ENCODE measurements at regions not wholly inside any gene's neighbourhood (a gene's known extent, or its start where the extent isn't known, plus 50 kb on each side); places are given as distances from the start of the nearest gene placed in this dataset.

- Histone ChIP-seq H3K4me3 (ENCODE audit: low read depth in 2 of 2, low read length in 2 of 2) (no peak overlapping the region), H3K9me3 (ENCODE audit: control insufficient read depth, insufficient read depth, low read depth, low read length) (no peaks in the 10 kb centered on the region), H3K36me3 (ENCODE audit: control insufficient read depth, insufficient read depth, low read length) (no peaks in the 10 kb centered on the region), H3K27me3 (ENCODE audit: control insufficient read depth, insufficient read depth, low read length) (no peaks in the 10 kb centered on the region), H3K4me1 (ENCODE audit: control insufficient read depth, insufficient read depth, low read length) (no peaks in the 10 kb centered on the region), H3K27ac (ENCODE audit: low read length) (no peak overlapping the region)
- POLR2A ChIA-PET = no interaction called here
- TF ChIP-seq, protein P1, sequence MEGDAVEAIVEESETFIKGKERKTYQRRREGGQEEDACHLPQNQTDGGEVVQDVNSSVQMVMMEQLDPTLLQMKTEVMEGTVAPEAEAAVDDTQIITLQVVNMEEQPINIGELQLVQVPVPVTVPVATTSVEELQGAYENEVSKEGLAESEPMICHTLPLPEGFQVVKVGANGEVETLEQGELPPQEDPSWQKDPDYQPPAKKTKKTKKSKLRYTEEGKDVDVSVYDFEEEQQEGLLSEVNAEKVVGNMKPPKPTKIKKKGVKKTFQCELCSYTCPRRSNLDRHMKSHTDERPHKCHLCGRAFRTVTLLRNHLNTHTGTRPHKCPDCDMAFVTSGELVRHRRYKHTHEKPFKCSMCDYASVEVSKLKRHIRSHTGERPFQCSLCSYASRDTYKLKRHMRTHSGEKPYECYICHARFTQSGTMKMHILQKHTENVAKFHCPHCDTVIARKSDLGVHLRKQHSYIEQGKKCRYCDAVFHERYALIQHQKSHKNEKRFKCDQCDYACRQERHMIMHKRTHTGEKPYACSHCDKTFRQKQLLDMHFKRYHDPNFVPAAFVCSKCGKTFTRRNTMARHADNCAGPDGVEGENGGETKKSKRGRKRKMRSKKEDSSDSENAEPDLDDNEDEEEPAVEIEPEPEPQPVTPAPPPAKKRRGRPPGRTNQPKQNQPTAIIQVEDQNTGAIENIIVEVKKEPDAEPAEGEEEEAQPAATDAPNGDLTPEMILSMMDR (IDR thresholded peaks at IDR 0.05) = no peak
- TF ChIP-seq POLR2AphosphoS5 (IDR thresholded peaks at IDR 0.05; ENCODE audit: low read depth, low read length) = no peak
- no peak for TF ChIP-seq REST (IDR thresholded peaks at IDR 0.05; ENCODE audit: insufficient read depth in 1 of 2, low read depth in 2 of 2, low read length in 1 of 2)
- no peak for TF ChIP-seq SIN3A (IDR thresholded peaks at IDR 0.05; ENCODE audit: borderline replicate concordance, insufficient read depth, low read depth, low read length)
- no peak for TF ChIP-seq TCF7L2 (IDR thresholded peaks at IDR 0.05; ENCODE audit: low read depth, low read length)
- in situ Hi-C loops (cut with HindIII; ENCODE audit: low pct_unique_long_range_greater_than_20kb, low sequenced_read_pairs) (no loop called here), intact Hi-C loops (cut with micrococcal nuclease; ENCODE audit: unreplicated experiment) (no loop called here)
- CTCF ChIA-PET = no interaction called here
- DNase-seq (ENCODE audit: low read depth, low spot score) (no peak), ATAC-seq (no peak)
- BruUV-seq (replicated peaks) = no TSS peak
Observed at GRCh38 chr16:59236804-59237458, 502.8 kb upstream of the GOT2 start.

GRCh38 chr16:59224401-59224800 is 490.3 kb upstream of the GOT2 start:
- ChIA-PET CTCF (no interaction called here), POLR2A (no interaction called here)
- ATAC-seq (no peak), DNase-seq (ENCODE audit: low read depth, low spot score) (no peak)
- in situ Hi-C loops (cut with HindIII; ENCODE audit: low pct_unique_long_range_greater_than_20kb, low sequenced_read_pairs) = no loop called here
- no TSS peak for BruUV-seq (replicated peaks)
- H3K4me1 ChIP-seq (ENCODE audit: control insufficient read depth, insufficient read depth, low read length) = no peaks in the 10 kb centered on the region
- no peak overlapping the region for H3K27ac ChIP-seq (ENCODE audit: low read length)
- intact Hi-C loops (cut with micrococcal nuclease; ENCODE audit: unreplicated experiment) = no loop called here
- no peak overlapping the region for H3K4me3 ChIP-seq (ENCODE audit: low read depth in 2 of 2, low read length in 2 of 2)
- TF ChIP-seq TCF7L2 (IDR thresholded peaks at IDR 0.05; ENCODE audit: low read depth, low read length) = no peak
- H3K27me3 ChIP-seq (ENCODE audit: control insufficient read depth, insufficient read depth, low read length) = no peaks in the 10 kb centered on the region
- H3K36me3 ChIP-seq (ENCODE audit: control insufficient read depth, insufficient read depth, low read length) = no peaks in the 10 kb centered on the region; the same call in 1 of the 2 replicates
- no peaks in the 10 kb centered on the region for H3K9me3 ChIP-seq (ENCODE audit: control insufficient read depth, insufficient read depth, low read depth, low read length)

- H3K4me1 ChIP-seq (ENCODE audit: control insufficient read depth, insufficient read depth, low read length) = no peaks in the 10 kb centered on the region
- no peak for TF ChIP-seq POLR2AphosphoS5 (IDR thresholded peaks at IDR 0.05; ENCODE audit: low read depth, low read length)
- no peak for TF ChIP-seq SIN3A (IDR thresholded peaks at IDR 0.05; ENCODE audit: borderline replicate concordance, insufficient read depth, low read depth, low read length)
- TF ChIP-seq TCF7L2 (IDR thresholded peaks at IDR 0.05; ENCODE audit: low read depth, low read length) = no peak
- TF ChIP-seq, protein P1 (IDR thresholded peaks at IDR 0.05) = no peak
- TF ChIP-seq REST (IDR thresholded peaks at IDR 0.05; ENCODE audit: insufficient read depth in 1 of 2, low read depth in 2 of 2, low read length in 1 of 2) = no peak
- ATAC-seq (no peak), DNase-seq (ENCODE audit: low read depth, low spot score) (no peak)
- no TSS peak for BruUV-seq (replicated peaks)
- no peaks in the 10 kb centered on the region; the same call in 1 of the 2 replicates for H3K36me3 ChIP-seq (ENCODE audit: control insufficient read depth, insufficient read depth, low read length)
- ChIA-PET POLR2A (no interaction called here), CTCF (no interaction called here)
- in situ Hi-C loops (cut with HindIII; ENCODE audit: low pct_unique_long_range_greater_than_20kb, low sequenced_read_pairs) = no loop called here
- intact Hi-C loops (cut with micrococcal nuclease; ENCODE audit: unreplicated experiment) = no loop called here
- H3K27me3 ChIP-seq (ENCODE audit: control insufficient read depth, insufficient read depth, low read length) = no peaks in the 10 kb centered on the region
- no peak overlapping the region for H3K4me3 ChIP-seq (ENCODE audit: low read depth in 2 of 2, low read length in 2 of 2)
- H3K9me3 ChIP-seq (ENCODE audit: control insufficient read depth, insufficient read depth, low read depth, low read length) = no peaks in the 10 kb centered on the region
- no peak overlapping the region for H3K27ac ChIP-seq (ENCODE audit: low read length)
Observed at GRCh38 chr16:59220011-59220410, 485.9 kb upstream of the GOT2 start.

Data from Panc1 (cell line).